Esophagus (tissue), 2 donors: ENCODE measurements at regions not wholly inside any gene's neighbourhood (a gene's known extent, or its start where the extent isn't known, plus 50 kb on each side); places are given as distances from the start of the nearest gene placed in this dataset.

Experiments used
- H3K27ac ChIP-seq, 2 donors: one replicate each; pipeline ENCODE4 v1.5.1; 2013; ENCODE audit warnings: low read depth in 2 of 2, mild to moderate bottlenecking in 2 of 2, inconsistent platforms in 1 of 2, low read length in 1 of 2, moderate library complexity in 1 of 2
- H3K27me3 ChIP-seq, 2 donors: one replicate each; pipeline ENCODE4 v1.6.1; 2013; ENCODE audit warnings: low read length in 2 of 2, control low read depth in 1 of 2, mild to moderate bottlenecking in 1 of 2; ENCODE audit not compliant: insufficient read depth in 2 of 2, control insufficient read depth in 1 of 2
- H3K36me3 ChIP-seq, 2 donors: one replicate each; pipeline ENCODE4 v1.6.1; 2013; ENCODE audit warnings: low read length in 1 of 2; ENCODE audit not compliant: control insufficient read depth in 2 of 2, insufficient read depth in 2 of 2
- H3K4me1 ChIP-seq, 2 donors: one replicate each; pipeline ENCODE4 v1.6.1; 2013; ENCODE audit warnings: low read length in 1 of 2; ENCODE audit not compliant: control insufficient read depth in 2 of 2, insufficient read depth in 2 of 2
- H3K4me3 ChIP-seq, 2 donors: one replicate each; pipeline ENCODE4 v1.5.1; 2013; ENCODE audit warnings: low read length in 2 of 2, mild to moderate bottlenecking in 2 of 2, low read depth in 1 of 2, moderate library complexity in 1 of 2
- H3K9me3 ChIP-seq, 2 donors: one replicate each; pipeline ENCODE4 v1.6.1; 2013; ENCODE audit warnings: mild to moderate bottlenecking in 2 of 2, low read depth in 1 of 2, low read length in 1 of 2, moderate library complexity in 1 of 2; ENCODE audit not compliant: control insufficient read depth in 2 of 2, insufficient read depth in 1 of 2
- WGBS, 2 donors: extraction: QIAGEN DNeasy Blood & Tissue Kit; methylation state at CpG; one replicate each; pipeline ENCODE4 v1.1.7; 2013; 5-methylcytosine and 5-hydroxymethylcytosine counted together
- donor health status: healthy with polysubstance abuse.
- donor health status: Bipolar disorder and iron deficiency.

DNA sequence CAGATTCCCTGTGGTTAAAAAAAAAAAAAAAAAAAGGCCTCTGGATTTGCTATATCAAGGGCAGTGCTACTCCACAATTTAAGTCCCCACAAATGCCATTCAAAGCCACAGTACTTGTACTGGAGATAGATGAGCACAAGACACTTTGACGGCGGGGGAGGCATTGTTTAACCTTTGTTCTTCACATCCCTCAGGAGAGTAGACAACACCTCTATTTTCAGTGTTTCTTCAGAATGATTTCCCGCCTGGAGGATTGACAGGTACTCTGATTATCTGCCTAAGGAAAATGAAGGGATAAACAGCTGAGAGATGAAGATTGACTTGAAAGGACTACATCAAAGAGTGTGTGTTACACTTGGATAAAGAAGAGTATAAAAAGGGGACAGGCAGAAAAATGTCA is 58.7 kb downstream of the OTOL1 start:
- Histone ChIP-seq H3K9me3 (no peaks in the 10 kb centered on the region), H3K27me3 (no peaks in the 10 kb centered on the region), H3K36me3 (no peaks in the 10 kb centered on the region), H3K27ac (no peak overlapping the region), H3K4me1 (no peaks in the 10 kb centered on the region), H3K4me3 (no peak overlapping the region)
- WGBS, 2 donors = 75 to 82% methylated on average over 3 of the region's 3 CpGs

- no peak overlapping the region for H3K4me3 ChIP-seq
- no peaks in the 10 kb centered on the region for H3K27me3 ChIP-seq
- H3K9me3 ChIP-seq = no peaks in the 10 kb centered on the region
- WGBS, 2 donors = 66 to 72% methylated on average over 3 of the region's 3 CpGs
- no peak overlapping the region for H3K27ac ChIP-seq
- no peaks in the 10 kb centered on the region for H3K36me3 ChIP-seq
- no peaks in the 10 kb centered on the region for H3K4me1 ChIP-seq
Observed at GRCh38 chr3:161556533-161556932, 59.9 kb downstream of the OTOL1 start.

GRCh38 chr3:161556941-161557340 is 60.3 kb downstream of the OTOL1 start:
- Histone ChIP-seq H3K4me3 (no peak overlapping the region), H3K9me3 (no peaks in the 10 kb centered on the region), H3K4me1 (no peaks in the 10 kb centered on the region), H3K36me3 (no peaks in the 10 kb centered on the region), H3K27me3 (no peaks in the 10 kb centered on the region), H3K27ac (no peak overlapping the region)
- 29 to 37% methylated on average over 1 of the region's 1 CpG for WGBS, 2 donors

DNA sequence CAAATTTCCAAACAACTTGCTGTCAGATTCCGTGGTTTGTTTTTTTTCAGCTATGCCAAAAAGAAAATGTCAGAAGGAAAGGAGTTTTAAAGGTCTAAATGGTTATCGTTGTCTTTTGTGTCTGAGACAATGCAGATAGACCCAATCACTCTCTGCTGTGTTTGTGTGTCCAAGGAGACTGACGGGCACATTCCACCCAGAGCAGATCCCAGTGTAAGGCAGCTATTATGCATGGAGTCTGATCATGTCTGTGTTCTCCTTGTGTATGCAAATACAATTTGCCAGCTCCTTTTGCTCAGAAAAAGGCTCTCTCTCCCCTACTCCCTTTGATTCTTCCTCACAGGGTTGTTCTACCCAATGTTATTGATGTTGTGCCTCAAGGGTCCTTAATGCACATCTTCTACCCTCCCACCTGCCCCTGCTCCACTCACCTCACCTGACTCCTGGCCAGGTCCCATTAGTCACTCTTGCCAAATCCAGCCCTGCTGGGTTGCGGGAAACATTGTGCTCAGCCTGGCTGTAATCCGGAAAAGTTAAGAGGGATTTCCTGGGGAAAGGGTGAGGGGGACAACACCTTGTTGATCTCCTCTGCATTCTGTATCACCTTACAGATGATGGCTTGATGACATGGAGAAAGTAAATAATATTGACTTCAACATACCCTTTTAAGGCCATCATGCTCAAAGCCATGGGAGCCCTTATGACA is 61.0 kb downstream of the OTOL1 start:
- H3K4me1 ChIP-seq = no peaks in the 10 kb centered on the region
- no peaks in the 10 kb centered on the region for H3K36me3 ChIP-seq
- WGBS, 2 donors = 61 to 69% methylated on average over 5 of the region's 5 CpGs
- no peaks in the 10 kb centered on the region for H3K27me3 ChIP-seq
- no peak overlapping the region for H3K4me3 ChIP-seq
- H3K9me3 ChIP-seq = no peaks in the 10 kb centered on the region
- no peak overlapping the region for H3K27ac ChIP-seq

DNA sequence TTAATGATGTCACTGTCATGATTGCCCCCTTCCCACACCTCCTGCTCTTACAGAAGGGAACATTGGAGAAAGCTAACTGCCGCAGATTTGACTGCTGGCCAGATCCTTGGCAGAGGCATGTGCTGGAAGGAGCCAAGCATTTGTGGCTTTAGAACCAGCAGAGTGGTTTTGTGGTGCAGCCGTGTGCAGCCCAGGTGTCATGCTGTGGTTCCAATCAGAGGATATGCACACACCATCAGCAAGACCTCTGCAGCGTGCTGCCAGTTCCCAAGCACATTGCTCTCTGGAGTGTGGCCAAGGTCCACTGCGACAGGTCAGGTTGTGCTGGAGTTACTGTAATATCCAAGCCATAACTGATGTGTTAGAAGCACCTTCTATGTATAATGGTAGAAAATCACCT is 61.6 kb downstream of the OTOL1 start:
- 40 to 42% methylated on average over 4 of the region's 4 CpGs for WGBS, 2 donors
- Histone ChIP-seq H3K4me3 (no peak overlapping the region), H3K9me3 (no peaks in the 10 kb centered on the region), H3K4me1 (no peaks in the 10 kb centered on the region), H3K36me3 (no peaks in the 10 kb centered on the region), H3K27ac (no peak overlapping the region), H3K27me3 (no peaks in the 10 kb centered on the region)

DNA sequence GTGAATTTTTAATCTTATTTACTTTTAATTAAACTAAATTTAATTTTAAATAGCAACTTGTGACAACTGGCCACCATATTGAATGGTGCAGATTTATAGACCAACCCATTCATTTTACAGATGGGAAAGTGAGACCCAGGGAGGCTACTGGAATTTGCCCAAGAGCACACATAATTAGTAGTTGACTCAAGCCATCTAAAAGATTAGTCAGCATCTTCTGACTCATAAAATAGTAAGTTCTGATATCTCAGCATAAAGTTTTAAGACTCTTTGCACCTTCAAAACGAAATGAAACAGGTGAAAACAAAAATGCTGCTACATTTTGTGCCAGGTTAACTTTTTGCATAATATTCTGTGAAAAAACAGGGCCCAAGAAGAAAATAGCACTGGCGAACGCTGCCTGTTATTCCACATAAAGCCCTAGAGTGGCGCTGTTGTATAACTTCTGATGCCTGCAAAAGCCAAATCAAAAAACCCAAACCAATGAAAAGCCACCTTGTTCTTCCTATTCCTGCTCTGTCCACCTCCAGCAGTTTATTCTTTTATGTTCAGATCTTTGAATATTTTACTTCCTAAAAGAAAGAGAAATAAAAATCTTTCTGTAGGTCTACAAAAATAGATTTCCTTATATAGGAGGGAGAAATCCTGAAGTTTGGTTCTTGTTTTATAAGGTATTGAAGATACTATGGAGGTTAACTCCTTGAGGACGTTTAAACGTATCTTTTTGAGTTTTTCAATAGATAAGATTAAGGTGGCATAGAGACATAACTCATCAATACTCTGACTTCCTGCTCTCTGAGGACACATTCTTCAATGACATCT is 62.8 kb downstream of the OTOL1 start:
- no peak overlapping the region for H3K27ac ChIP-seq
- H3K27me3 ChIP-seq = no peaks in the 10 kb centered on the region
- 25 to 32% methylated on average over 6 of the region's 6 CpGs for WGBS, 2 donors
- no peaks in the 10 kb centered on the region for H3K4me1 ChIP-seq
- H3K4me3 ChIP-seq = no peak overlapping the region
- no peaks in the 10 kb centered on the region for H3K36me3 ChIP-seq
- H3K9me3 ChIP-seq = no peaks in the 10 kb centered on the region

DNA sequence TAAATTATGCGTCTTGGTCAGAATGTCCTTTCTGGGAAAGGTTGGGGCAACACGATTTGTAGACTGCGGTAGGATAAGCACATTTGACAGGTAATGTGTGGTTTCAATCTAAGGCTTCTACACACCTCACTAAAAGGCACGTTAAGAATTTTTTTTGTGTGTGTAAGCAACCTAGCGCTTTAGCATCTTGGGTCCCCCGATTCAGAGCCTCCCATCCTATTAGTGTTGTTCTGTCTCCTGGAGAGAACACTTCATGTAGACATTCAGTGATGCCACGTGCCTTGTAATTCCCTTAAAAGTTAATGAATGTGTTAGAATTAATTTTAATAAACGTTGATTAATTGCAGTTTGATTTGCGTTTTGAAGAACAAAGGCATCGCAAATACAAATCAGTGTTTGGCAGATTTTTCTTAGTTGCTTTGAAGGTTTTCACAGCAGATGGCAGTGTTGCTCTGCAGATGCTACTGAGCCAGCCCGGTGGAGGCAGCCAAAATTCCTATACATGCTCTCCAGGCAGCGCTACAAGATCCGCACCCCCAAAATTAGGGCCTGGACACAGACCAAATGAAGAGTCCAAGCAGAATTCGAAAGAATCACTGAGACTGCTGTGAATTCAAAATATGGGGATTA is 63.5 kb downstream of the OTOL1 start:
- no peaks in the 10 kb centered on the region for H3K9me3 ChIP-seq
- no peak overlapping the region for H3K4me3 ChIP-seq
- no peaks in the 10 kb centered on the region for H3K4me1 ChIP-seq
- no peaks in the 10 kb centered on the region for H3K27me3 ChIP-seq
- H3K36me3 ChIP-seq = no peaks in the 10 kb centered on the region
- H3K27ac ChIP-seq = no peak overlapping the region
- 26% methylated on average over 14 of the region's 14 CpGs for WGBS, 2 donors

DNA sequence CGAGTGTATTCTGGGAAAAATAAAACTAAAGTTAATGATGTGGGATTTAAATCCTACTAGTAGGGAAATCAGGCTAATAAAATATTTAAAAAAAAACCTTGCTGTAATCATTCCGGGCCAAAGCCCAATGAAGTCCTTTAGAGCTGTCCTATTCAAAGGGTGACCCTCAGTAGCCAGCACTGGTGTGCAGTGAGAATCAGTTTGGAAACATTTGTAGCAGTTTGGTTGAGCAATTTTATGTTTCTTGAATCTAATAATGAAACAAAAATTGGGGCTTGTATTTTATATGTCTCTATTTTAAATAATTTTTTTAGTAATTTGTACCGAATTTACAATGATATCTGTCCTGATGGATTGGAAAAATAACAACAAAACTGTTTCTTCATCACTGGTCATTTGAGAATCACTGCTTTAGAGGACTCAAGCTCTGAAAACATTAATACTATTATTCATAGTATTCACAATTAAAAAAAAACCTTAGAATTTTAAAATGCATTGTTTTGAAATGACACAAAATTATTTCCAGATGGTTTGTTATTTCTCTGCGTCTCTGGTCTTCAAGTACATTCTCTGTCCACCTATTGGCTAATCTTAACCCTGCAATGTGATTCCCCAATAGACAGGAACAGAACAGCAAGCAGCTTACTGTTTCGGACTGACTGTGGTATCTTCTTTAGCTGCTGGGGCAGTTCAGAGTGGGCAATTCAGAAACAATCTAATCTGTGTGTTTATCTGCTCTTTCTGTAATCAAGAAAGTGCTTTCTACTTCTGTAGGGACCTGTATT is 71.2 kb downstream of the OTOL1 start:
- no peaks in the 10 kb centered on the region for H3K9me3 ChIP-seq
- H3K4me1 ChIP-seq = no peaks in the 10 kb centered on the region
- no peaks in the 10 kb centered on the region for H3K36me3 ChIP-seq
- H3K4me3 ChIP-seq = no peak overlapping the region
- WGBS, 2 donors = 66 to 71% methylated on average over 5 of the region's 5 CpGs
- no peaks in the 10 kb centered on the region for H3K27me3 ChIP-seq
- no peak overlapping the region for H3K27ac ChIP-seq

DNA sequence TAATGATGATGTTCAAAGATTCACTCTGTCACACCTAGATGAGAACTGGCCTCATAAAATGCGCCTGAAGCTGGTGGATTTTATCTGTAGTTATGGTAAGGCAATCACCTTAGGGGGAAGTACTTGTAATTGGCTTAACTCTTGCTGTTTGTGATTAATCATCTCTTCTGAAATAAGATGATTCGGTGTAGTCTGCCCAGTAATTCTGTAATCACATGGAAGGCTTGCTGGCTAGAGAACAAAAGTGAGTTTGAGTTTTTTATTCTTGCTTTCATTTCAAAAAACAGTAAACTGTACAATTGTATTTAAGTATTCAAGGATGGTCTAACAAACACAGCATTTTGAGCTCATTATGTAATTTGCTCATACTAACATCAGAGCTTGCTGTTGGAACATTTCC is 72.1 kb downstream of the OTOL1 start:
- H3K4me1 ChIP-seq = no peaks in the 10 kb centered on the region
- no peaks in the 10 kb centered on the region for H3K36me3 ChIP-seq
- WGBS, 2 donors = 44 to 56% methylated on average over 2 of the region's 2 CpGs
- no peak overlapping the region for H3K4me3 ChIP-seq
- no peaks in the 10 kb centered on the region for H3K27me3 ChIP-seq
- no peak overlapping the region for H3K27ac ChIP-seq
- H3K9me3 ChIP-seq = no peaks in the 10 kb centered on the region
